A549 (cell line): ENCODE measurements at regions not wholly inside any gene's neighbourhood (a gene's known extent, or its start where the extent isn't known, plus 50 kb on each side); places are given as distances from the start of the nearest gene placed in this dataset.

Experiments used
- CBX2 ChIP-seq: fragments of 200-600 bp; sonication (generic); IDR thresholded peaks from 2 replicates; pipeline ENCODE4 v1.6.1; 2016; ENCODE audit warnings: low read depth, mild to moderate bottlenecking, borderline replicate concordance
- CEBPB ChIP-seq, 2 experiments: fragments of >200 bp in 1 of 2; sonication (Bioruptor Twin) in 1 of 2; formaldehyde crosslinking in 1 of 2; IDR thresholded peaks; 2 replicates each; pipeline ENCODE4 v1.6.1; 2012 to 2016
- JUN ChIP-seq, 2 experiments: fragments of >200 bp; sonication (Bioruptor Twin); formaldehyde crosslinking; IDR thresholded peaks; 2 replicates in 1 of 2; 3 replicates in 1 of 2; pipeline ENCODE4 v1.6.1; 2016 to 2017
- JUNB ChIP-seq: fragments of >200 bp; sonication (Bioruptor Twin); formaldehyde crosslinking; IDR thresholded peaks from 2 replicates; pipeline ENCODE4 v1.6.1; 2016
- NPAS2 ChIP-seq: fragments of 250-450 bp; sonication (Bioruptor Pico); IDR thresholded peaks from 2 replicates; pipeline ENCODE4 v1.8.0; 2022; ENCODE audit warnings: mild to moderate bottlenecking, moderate library complexity, borderline replicate concordance
- POLR2A ChIP-seq: IDR thresholded peaks from 2 replicates; pipeline ENCODE4 v1.6.1; 2012; ENCODE audit warnings: mild to moderate bottlenecking, low read length
- RAD21 ChIP-seq, 2 experiments: fragments of >200 bp in 1 of 2; sonication (Bioruptor Twin) in 1 of 2; formaldehyde crosslinking in 1 of 2; IDR thresholded peaks in 1 of 2; conservative IDR thresholded peaks in 1 of 2; 2 replicates in 1 of 2; 3 replicates in 1 of 2; pipeline ENCODE4 v1.6.1; 2012 to 2018; ENCODE audit warnings: inconsistent platforms in 1 of 2
- RFX5 ChIP-seq: fragments of 450-650 bp; IDR thresholded peaks from 2 replicates; pipeline ENCODE4 v1.7.1; 2014; ENCODE audit warnings: antibody characterized with exemption, mild to moderate bottlenecking, moderate library complexity
- SREBF2 ChIP-seq: fragments of 450-650 bp; IDR thresholded peaks from 2 replicates; pipeline ENCODE4 v1.6.1; 2014; ENCODE audit warnings: mild to moderate bottlenecking, moderate library complexity
- TF ChIP-seq, protein P1 (sequence below): fragments of 200-600 bp; sonication (generic); IDR thresholded peaks from 2 replicates; pipeline ENCODE4 v1.6.1; 2016; ENCODE audit warnings: antibody characterized with exemption, mild to moderate bottlenecking, moderate library complexity
- TF ChIP-seq, protein P2 (sequence below): fragments of >200 bp; sonication (Bioruptor Twin); formaldehyde crosslinking; IDR thresholded peaks from 3 replicates; pipeline ENCODE4 v1.5.1; 2016

DNA sequence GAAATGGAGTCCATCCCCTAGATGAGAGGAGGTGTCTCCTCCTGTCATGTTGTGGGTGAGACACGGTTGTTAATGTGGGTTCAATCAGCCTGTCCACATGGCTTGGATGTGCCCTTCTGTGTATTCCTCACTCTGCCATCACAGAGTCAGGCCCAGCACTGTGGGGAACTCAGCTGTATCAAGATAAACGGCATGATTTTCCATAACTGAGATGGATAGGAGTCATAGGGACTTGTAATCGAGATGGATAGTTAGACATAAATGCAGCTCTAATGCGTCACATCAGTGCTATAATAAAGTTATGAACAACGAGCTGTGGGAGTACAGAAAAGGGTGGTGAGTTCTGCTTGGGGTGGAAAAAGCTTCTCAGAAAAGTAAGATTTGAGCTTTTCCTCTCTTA is 152.9 kb downstream of the RWDD3 start:
- TF ChIP-seq CEBPB (IDR thresholded peaks at IDR 0.05), result no peak
- TF ChIP-seq JUNB, result no peak
- no peak for TF ChIP-seq RFX5
- no peak for TF ChIP-seq POLR2A
- TF ChIP-seq, protein P1, sequence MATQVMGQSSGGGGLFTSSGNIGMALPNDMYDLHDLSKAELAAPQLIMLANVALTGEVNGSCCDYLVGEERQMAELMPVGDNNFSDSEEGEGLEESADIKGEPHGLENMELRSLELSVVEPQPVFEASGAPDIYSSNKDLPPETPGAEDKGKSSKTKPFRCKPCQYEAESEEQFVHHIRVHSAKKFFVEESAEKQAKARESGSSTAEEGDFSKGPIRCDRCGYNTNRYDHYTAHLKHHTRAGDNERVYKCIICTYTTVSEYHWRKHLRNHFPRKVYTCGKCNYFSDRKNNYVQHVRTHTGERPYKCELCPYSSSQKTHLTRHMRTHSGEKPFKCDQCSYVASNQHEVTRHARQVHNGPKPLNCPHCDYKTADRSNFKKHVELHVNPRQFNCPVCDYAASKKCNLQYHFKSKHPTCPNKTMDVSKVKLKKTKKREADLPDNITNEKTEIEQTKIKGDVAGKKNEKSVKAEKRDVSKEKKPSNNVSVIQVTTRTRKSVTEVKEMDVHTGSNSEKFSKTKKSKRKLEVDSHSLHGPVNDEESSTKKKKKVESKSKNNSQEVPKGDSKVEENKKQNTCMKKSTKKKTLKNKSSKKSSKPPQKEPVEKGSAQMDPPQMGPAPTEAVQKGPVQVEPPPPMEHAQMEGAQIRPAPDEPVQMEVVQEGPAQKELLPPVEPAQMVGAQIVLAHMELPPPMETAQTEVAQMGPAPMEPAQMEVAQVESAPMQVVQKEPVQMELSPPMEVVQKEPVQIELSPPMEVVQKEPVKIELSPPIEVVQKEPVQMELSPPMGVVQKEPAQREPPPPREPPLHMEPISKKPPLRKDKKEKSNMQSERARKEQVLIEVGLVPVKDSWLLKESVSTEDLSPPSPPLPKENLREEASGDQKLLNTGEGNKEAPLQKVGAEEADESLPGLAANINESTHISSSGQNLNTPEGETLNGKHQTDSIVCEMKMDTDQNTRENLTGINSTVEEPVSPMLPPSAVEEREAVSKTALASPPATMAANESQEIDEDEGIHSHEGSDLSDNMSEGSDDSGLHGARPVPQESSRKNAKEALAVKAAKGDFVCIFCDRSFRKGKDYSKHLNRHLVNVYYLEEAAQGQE, result no peak
- TF ChIP-seq CBX2, result no peak
- no peak for TF ChIP-seq RAD21 (conservative IDR thresholded peaks at IDR 0.05 in 1 of 2, IDR thresholded peaks at IDR 0.05 in 1 of 2)
- TF ChIP-seq SREBF2, result no peak
- TF ChIP-seq, protein P2, sequence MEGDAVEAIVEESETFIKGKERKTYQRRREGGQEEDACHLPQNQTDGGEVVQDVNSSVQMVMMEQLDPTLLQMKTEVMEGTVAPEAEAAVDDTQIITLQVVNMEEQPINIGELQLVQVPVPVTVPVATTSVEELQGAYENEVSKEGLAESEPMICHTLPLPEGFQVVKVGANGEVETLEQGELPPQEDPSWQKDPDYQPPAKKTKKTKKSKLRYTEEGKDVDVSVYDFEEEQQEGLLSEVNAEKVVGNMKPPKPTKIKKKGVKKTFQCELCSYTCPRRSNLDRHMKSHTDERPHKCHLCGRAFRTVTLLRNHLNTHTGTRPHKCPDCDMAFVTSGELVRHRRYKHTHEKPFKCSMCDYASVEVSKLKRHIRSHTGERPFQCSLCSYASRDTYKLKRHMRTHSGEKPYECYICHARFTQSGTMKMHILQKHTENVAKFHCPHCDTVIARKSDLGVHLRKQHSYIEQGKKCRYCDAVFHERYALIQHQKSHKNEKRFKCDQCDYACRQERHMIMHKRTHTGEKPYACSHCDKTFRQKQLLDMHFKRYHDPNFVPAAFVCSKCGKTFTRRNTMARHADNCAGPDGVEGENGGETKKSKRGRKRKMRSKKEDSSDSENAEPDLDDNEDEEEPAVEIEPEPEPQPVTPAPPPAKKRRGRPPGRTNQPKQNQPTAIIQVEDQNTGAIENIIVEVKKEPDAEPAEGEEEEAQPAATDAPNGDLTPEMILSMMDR, result no peak
- TF ChIP-seq JUN (IDR thresholded peaks at IDR 0.05), result no peak
- TF ChIP-seq NPAS2 (CRISPR knock-in tag), result no peak
